H1 (cell line): ENCODE measurements at regions not wholly inside any gene's neighbourhood (a gene's known extent, or its start where the extent isn't known, plus 50 kb on each side); places are given as distances from the start of the nearest gene placed in this dataset.

Experiments used
- POLR2AphosphoS5 ChIP-seq: IDR thresholded peaks from 2 replicates; pipeline ENCODE4 v1.6.1; 2011; ENCODE audit warnings: low read depth, low read length
- RXRA ChIP-seq: IDR thresholded peaks from 2 replicates; pipeline ENCODE4 v1.6.1; 2011; ENCODE audit warnings: low read depth, mild to moderate bottlenecking, low read length, moderate library complexity; ENCODE audit not compliant: insufficient read depth
- TF ChIP-seq, protein P1 (sequence below): fragments of 300-600 bp; sonication (generic); IDR thresholded peaks from 2 replicates; pipeline ENCODE4 v1.7.1; 2012; ENCODE audit warnings: low read length, moderate library complexity, mild to moderate bottlenecking, inconsistent platforms; ENCODE audit not compliant: insufficient replicate concordance

DNA sequence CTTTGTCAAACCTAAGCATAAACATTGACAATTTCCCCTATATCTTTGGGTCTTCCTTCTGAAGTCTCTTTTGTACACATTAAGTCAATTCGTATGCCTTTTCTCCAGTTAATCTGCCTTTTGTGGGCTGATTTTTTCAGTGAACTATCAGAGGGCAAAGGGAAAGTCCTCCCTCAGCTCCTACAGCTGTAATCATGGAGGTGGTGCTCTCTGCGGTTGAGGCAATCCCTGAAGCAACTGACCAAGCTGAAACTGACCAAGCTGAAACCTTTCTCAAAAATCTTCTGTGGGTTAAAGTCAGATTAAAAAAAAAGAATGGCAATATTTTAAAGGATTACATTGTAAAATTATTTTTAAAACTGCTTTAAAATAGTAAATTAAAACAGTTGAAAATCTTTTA, 105.8 kb upstream of the DNAJC10 start (continued):
- TF ChIP-seq, protein P1, sequence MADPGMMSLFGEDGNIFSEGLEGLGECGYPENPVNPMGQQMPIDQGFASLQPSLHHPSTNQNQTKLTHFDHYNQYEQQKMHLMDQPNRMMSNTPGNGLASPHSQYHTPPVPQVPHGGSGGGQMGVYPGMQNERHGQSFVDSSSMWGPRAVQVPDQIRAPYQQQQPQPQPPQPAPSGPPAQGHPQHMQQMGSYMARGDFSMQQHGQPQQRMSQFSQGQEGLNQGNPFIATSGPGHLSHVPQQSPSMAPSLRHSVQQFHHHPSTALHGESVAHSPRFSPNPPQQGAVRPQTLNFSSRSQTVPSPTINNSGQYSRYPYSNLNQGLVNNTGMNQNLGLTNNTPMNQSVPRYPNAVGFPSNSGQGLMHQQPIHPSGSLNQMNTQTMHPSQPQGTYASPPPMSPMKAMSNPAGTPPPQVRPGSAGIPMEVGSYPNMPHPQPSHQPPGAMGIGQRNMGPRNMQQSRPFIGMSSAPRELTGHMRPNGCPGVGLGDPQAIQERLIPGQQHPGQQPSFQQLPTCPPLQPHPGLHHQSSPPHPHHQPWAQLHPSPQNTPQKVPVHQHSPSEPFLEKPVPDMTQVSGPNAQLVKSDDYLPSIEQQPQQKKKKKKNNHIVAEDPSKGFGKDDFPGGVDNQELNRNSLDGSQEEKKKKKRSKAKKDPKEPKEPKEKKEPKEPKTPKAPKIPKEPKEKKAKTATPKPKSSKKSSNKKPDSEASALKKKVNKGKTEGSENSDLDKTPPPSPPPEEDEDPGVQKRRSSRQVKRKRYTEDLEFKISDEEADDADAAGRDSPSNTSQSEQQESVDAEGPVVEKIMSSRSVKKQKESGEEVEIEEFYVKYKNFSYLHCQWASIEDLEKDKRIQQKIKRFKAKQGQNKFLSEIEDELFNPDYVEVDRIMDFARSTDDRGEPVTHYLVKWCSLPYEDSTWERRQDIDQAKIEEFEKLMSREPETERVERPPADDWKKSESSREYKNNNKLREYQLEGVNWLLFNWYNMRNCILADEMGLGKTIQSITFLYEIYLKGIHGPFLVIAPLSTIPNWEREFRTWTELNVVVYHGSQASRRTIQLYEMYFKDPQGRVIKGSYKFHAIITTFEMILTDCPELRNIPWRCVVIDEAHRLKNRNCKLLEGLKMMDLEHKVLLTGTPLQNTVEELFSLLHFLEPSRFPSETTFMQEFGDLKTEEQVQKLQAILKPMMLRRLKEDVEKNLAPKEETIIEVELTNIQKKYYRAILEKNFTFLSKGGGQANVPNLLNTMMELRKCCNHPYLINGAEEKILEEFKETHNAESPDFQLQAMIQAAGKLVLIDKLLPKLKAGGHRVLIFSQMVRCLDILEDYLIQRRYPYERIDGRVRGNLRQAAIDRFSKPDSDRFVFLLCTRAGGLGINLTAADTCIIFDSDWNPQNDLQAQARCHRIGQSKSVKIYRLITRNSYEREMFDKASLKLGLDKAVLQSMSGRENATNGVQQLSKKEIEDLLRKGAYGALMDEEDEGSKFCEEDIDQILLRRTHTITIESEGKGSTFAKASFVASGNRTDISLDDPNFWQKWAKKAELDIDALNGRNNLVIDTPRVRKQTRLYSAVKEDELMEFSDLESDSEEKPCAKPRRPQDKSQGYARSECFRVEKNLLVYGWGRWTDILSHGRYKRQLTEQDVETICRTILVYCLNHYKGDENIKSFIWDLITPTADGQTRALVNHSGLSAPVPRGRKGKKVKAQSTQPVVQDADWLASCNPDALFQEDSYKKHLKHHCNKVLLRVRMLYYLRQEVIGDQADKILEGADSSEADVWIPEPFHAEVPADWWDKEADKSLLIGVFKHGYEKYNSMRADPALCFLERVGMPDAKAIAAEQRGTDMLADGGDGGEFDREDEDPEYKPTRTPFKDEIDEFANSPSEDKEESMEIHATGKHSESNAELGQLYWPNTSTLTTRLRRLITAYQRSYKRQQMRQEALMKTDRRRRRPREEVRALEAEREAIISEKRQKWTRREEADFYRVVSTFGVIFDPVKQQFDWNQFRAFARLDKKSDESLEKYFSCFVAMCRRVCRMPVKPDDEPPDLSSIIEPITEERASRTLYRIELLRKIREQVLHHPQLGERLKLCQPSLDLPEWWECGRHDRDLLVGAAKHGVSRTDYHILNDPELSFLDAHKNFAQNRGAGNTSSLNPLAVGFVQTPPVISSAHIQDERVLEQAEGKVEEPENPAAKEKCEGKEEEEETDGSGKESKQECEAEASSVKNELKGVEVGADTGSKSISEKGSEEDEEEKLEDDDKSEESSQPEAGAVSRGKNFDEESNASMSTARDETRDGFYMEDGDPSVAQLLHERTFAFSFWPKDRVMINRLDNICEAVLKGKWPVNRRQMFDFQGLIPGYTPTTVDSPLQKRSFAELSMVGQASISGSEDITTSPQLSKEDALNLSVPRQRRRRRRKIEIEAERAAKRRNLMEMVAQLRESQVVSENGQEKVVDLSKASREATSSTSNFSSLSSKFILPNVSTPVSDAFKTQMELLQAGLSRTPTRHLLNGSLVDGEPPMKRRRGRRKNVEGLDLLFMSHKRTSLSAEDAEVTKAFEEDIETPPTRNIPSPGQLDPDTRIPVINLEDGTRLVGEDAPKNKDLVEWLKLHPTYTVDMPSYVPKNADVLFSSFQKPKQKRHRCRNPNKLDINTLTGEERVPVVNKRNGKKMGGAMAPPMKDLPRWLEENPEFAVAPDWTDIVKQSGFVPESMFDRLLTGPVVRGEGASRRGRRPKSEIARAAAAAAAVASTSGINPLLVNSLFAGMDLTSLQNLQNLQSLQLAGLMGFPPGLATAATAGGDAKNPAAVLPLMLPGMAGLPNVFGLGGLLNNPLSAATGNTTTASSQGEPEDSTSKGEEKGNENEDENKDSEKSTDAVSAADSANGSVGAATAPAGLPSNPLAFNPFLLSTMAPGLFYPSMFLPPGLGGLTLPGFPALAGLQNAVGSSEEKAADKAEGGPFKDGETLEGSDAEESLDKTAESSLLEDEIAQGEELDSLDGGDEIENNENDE, result no peak
- TF ChIP-seq RXRA (no peak), POLR2AphosphoS5 (no peak)
